ENCODE measurements at regions not wholly inside any gene's neighbourhood (a gene's known extent, or its start where the extent isn't known, plus 50 kb on each side); places are given as distances from the start of the nearest gene placed in this dataset.

DNA sequence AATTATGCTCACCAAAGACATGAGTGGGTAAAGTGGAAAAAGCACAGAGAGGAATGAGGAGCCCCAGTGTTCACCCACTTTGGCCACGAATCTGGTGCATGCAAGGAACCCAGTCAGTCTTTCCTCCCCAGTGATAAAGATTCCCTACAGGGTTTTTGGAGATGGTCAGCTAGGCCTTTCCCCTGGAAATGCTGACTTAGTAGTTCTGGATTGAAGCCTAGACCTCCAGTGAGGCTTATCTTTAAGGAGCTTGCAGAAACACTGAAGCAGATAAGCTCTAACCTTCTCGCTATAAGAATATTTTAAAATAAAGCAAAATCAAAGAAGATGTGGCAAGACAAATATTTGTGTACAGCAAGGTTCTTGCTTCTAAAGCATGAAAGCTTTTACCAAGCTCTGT lies 178.3 kb upstream of the CCDC68 start:
- POLR2A ChIA-PET: no interaction called here
- H3K4me3 Mint-ChIP-seq: no peak overlapping the region
- H3K36me3 Mint-ChIP-seq (ENCODE audit: low read depth): no peaks in the 10 kb centered on the region
- no peak overlapping the region for H3K27ac Mint-ChIP-seq
- H3K9me3 Mint-ChIP-seq: peaks cover 3% of the 10 kb centered on the region
- no peaks in the 10 kb centered on the region for H3K4me1 Mint-ChIP-seq
- H3K27me3 Mint-ChIP-seq: peaks cover 1% of the 10 kb centered on the region
- no peak for DNase-seq
- CTCF ChIA-PET: no interaction called here

DNA sequence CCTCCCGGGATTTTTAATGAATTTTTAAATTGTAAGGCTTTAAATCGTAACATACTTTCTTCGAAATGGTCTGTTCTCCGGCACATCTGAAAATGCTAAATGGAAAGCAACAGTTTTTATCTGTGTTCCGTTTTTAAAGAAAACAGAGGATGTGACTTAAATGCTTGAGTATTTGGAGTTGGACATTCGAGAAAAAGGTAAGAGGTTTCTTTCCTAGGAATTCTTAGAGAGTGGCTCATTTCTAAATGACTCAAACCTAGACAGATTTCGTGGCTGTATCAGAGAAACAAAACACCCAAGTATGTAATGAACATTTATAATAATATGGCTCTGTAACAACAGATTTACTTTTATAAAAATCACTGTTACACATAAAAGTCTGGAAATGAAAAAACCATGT lies 177.6 kb upstream of the CCDC68 start:
- ChIA-PET POLR2A (no interaction called here), CTCF (no interaction called here)
- DNase-seq: no peak
- Mint-ChIP-seq H3K27ac (no peak overlapping the region), H3K27me3 (peaks cover 1% of the 10 kb centered on the region), H3K4me1 (no peaks in the 10 kb centered on the region), H3K4me3 (no peak overlapping the region), H3K9me3 (no peaks in the 10 kb centered on the region), H3K36me3 (ENCODE audit: low read depth) (no peaks in the 10 kb centered on the region)

DNA sequence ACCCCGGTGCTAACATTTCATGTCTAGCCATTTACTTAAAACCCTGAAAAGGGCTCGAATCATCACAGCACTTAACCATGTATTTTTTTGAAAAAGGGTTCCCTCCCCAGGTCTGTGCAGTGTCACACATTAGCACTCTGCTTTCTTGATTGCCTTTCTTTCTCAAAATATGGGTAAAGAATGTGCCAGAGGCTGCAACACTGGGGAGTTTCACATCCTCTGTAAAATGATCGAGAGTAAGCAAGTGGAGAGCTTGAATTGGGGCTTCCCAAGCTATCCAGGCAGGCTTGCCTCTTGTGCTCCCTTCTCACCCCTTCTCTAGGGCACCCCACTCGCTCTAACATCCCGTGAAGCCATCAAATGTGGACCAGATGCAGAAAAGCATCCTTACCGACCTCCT lies 177.0 kb upstream of the CCDC68 start:
- Mint-ChIP-seq H3K4me1 (no peaks in the 10 kb centered on the region), H3K36me3 (ENCODE audit: low read depth) (no peaks in the 10 kb centered on the region), H3K27me3 (peaks cover 1% of the 10 kb centered on the region), H3K4me3 (no peak overlapping the region), H3K9me3 (no peaks in the 10 kb centered on the region), H3K27ac (no peak overlapping the region)
- no peak for DNase-seq
- ChIA-PET CTCF (no interaction called here), POLR2A (no interaction called here)

DNA sequence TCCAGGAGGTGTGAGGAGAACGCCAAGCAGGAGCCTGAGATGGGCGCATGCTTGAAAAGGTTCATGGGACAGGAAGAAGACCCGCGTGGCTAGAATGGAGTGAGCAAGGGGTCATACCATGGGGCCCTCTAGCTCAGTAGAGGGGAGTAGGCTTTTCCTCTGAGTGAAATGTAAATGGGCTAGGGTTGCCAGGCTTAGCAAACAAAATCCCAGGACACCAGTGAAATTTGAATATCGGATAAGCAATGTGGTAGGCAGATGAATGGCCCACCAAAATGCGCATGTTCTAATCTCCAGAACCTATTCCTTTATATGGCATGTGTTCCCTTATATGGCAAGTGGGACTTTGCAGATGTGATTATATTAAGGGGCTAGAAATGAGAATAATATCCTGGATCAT lies 174.1 kb upstream of the CCDC68 start:
- no peak overlapping the region for H3K4me3 Mint-ChIP-seq
- no peak for DNase-seq
- ChIA-PET POLR2A (no interaction called here), CTCF (no interaction called here)
- H3K9me3 Mint-ChIP-seq: no peaks in the 10 kb centered on the region
- no peak overlapping the region for H3K27ac Mint-ChIP-seq
- no peaks in the 10 kb centered on the region for H3K4me1 Mint-ChIP-seq
- H3K27me3 Mint-ChIP-seq: peaks cover 1% of the 10 kb centered on the region
- H3K36me3 Mint-ChIP-seq (ENCODE audit: low read depth): no peaks in the 10 kb centered on the region

DNA sequence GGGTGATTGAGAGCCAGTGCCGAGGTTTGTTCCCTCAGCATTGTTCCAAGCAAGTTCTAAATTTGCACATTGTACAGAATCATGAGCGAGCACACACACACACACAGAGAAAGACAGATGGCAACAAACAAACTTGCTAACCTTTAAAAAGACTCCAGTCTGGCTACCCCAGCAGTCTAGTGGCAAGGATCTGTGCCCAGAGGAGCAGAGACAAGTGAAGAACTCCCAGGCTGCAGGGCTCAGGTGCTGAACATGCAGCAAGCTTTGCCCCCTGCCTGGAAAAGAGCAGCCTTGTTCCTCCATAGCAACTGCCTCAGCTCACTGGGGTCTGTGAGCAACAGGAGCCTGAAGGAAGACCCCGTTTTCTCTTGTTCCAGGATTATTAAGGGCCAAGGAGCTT lies 169.2 kb upstream of the CCDC68 start:
- CTCF ChIA-PET: no interaction called here
- peaks cover 1% of the 10 kb centered on the region for H3K27me3 Mint-ChIP-seq
- H3K36me3 Mint-ChIP-seq (ENCODE audit: low read depth): no peaks in the 10 kb centered on the region
- H3K4me3 Mint-ChIP-seq: no peak overlapping the region
- no peak overlapping the region for H3K27ac Mint-ChIP-seq
- no peaks in the 10 kb centered on the region for H3K9me3 Mint-ChIP-seq
- DNase-seq: no peak
- POLR2A ChIA-PET: no interaction called here
- H3K4me1 Mint-ChIP-seq: no peaks in the 10 kb centered on the region

DNA sequence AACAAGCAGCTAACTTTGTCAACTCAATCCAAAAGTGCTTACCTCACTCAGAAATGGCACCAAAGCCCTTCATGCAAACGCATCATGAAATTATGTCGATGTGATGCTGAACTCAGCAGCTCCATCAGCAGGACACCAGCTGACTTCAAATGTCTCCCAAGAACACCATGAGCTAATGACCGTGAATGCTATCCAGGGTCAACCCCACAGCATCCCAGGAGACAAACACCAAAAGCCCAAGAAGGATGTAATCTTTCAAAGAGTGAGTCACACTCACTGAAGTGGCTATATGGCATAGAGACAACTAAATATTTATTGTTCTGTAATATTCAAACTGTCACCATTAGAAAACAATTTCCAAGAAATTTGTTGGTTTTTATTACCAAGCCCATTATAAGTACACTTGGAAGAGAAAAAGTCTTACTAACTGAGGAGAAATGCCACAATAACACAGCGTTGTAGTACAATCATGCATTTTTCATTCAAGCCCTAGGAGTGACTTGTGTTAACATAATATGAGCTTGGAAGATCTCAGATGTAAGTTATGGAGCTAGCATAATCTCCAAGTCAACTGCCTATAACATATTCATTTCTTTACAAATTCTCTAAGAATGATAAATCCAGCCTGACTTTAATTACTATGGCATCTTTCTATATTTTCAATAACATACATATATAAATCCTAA lies 165.0 kb upstream of the CCDC68 start:
- no peaks in the 10 kb centered on the region for H3K27me3 Mint-ChIP-seq
- no peaks in the 10 kb centered on the region for H3K9me3 Mint-ChIP-seq
- H3K4me1 Mint-ChIP-seq: no peaks in the 10 kb centered on the region
- H3K36me3 Mint-ChIP-seq (ENCODE audit: low read depth): no peaks in the 10 kb centered on the region
- no peak for DNase-seq
- CTCF ChIA-PET: no interaction called here
- POLR2A ChIA-PET: no interaction called here
- H3K27ac Mint-ChIP-seq: no peak overlapping the region
- no peak overlapping the region for H3K4me3 Mint-ChIP-seq

DNA sequence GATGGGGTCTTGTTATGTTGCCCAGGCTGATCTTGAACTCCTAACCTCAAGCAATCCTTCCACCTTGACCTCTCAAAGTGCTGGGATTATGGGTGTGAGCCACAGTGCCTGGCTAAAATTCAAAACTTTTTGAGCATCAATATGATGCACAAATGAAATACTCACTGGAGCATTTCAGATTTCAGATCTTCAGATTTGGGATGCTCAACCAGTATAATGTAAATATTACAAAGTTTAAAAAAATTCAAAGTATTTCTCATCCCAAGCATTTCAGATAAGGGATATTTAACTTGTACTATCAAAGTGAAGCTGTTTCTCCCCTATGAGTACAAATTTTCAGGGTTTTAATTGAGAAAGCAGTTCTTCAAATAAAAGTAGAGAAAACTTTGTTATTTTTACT lies 164.1 kb upstream of the CCDC68 start:
- no peak overlapping the region for H3K27ac Mint-ChIP-seq
- DNase-seq: no peak
- H3K36me3 Mint-ChIP-seq (ENCODE audit: low read depth): no peaks in the 10 kb centered on the region
- CTCF ChIA-PET: no interaction called here
- H3K9me3 Mint-ChIP-seq: no peaks in the 10 kb centered on the region
- POLR2A ChIA-PET: no interaction called here
- H3K4me3 Mint-ChIP-seq: no peak overlapping the region
- no peaks in the 10 kb centered on the region for H3K4me1 Mint-ChIP-seq
- no peaks in the 10 kb centered on the region for H3K27me3 Mint-ChIP-seq

DNA sequence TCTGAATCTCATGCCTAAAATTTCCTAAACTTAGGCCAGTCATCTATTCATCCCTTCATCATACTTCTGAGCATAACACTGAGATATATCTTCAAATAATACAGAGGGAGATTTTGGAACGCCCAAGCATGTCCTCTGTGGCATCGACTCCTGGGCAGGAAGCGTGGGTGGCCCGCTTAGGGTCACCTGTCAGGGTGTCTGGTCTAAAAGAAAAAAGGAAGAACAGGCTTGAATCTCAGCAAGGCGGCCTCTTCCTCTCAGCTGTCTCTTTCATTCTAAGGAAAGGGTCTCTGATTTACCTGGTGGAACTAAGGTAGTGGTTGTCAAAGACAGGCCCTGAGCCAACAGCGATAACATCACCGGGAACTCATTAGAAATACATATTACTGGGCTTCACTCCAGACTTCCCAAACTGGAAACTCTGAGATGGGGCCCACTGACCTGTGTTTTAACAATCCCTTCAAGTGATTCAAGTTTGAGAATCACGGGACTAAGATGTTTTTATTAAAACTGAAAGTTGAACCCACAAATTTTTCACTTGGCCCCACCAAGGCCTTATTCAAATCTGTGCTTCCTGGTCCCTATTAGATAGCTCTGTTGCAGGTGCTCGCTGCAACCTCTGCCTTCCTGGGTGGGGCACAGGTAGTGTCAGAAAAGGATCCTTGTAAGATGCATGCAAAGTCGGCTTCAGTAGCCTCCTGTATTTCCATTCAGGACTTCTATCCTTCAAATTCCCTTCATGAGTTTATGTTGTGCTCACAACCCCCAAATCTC lies 162.3 kb upstream of the CCDC68 start:
- Mint-ChIP-seq H3K36me3 (ENCODE audit: low read depth) (no peaks in the 10 kb centered on the region), H3K4me1 (no peaks in the 10 kb centered on the region), H3K27ac (no peak overlapping the region), H3K27me3 (no peaks in the 10 kb centered on the region), H3K4me3 (no peak overlapping the region), H3K9me3 (no peaks in the 10 kb centered on the region)
- ChIA-PET CTCF (no interaction called here), POLR2A (no interaction called here)
- DNase-seq: no peak

DNA sequence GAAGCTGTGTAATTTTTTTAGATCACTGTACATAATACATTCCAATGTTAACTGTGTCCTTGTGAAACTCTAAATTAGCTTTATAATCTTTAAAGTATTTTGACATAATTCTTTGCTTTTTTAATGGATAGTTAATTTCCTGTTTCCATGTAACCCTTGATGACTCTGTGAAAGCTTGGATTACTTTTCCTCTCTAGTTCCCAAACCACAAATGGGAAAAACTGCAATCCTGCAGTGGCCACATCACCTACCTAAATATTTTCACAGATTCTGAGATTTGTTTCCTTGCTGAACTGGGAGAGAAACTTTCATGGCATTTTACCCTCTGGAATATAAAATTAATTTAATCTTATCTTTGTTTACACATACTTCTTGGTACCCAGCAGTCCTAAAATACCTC lies 161.6 kb upstream of the CCDC68 start:
- H3K27me3 Mint-ChIP-seq: no peaks in the 10 kb centered on the region

DNA sequence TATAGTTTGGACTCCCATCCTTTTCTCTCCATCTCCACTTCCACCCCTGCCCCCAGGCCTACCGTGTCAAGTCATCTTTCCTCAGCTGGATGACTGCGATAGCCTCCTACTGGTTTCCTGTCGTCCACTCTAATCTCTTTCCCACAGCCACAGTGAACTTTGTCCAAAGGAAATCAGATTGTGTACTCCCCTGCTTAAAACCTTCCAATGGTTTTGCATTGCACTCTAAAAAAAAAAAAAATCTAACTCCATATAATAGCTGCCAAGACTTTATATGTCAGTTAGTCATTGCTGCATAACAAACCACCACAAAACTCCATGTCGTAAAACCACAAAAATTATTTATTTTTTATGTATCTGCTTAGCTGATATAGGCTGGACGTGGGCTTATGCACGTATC lies 160.2 kb upstream of the CCDC68 start:
- DNase-seq: no peak
- POLR2A ChIA-PET: no interaction called here
- Mint-ChIP-seq H3K4me1 (no peaks in the 10 kb centered on the region), H3K9me3 (no peaks in the 10 kb centered on the region), H3K27ac (no peak overlapping the region), H3K4me3 (no peak overlapping the region), H3K36me3 (ENCODE audit: low read depth) (no peaks in the 10 kb centered on the region), H3K27me3 (no peaks in the 10 kb centered on the region)
- CTCF ChIA-PET: interaction anchor here (0.7 kb wide), 1 partner anchor 105 kb away, joined by 3 read pairs; no protein-coding TSS in a partner anchor

More for the DNA sequence above, 161.6 kb upstream of the CCDC68 start:
- Mint-ChIP-seq H3K4me3 (no peak overlapping the region), H3K36me3 (ENCODE audit: low read depth) (no peaks in the 10 kb centered on the region), H3K27ac (no peak overlapping the region), H3K9me3 (no peaks in the 10 kb centered on the region), H3K4me1 (no peaks in the 10 kb centered on the region)
- no peak for DNase-seq
- CTCF ChIA-PET: no interaction called here
- POLR2A ChIA-PET: no interaction called here

DNA sequence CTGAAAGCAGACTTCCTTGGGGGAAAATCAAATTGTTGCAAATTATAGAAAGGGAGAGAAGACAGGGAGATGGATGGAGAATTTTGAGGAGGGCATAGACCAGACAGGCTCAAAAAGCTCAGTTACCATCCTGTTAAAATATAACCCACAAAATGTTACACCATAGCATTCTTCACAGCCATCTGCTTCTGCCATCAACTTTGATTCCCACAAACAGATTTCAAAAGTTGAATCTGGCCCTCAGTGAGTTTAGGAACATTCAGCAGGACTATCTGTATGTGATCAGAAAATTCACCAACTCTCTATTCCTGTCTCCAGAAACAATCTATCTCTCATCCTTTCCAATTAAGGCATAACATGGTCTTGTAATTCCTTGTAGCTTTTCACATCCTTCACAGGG lies 159.8 kb upstream of the CCDC68 start:
- Mint-ChIP-seq H3K9me3 (no peaks in the 10 kb centered on the region), H3K27me3 (no peaks in the 10 kb centered on the region), H3K4me1 (no peaks in the 10 kb centered on the region), H3K27ac (no peak overlapping the region), H3K4me3 (no peak overlapping the region), H3K36me3 (ENCODE audit: low read depth) (no peaks in the 10 kb centered on the region)
- ChIA-PET CTCF (interaction anchor here (0.7 kb wide), 1 partner anchor 104 kb away, joined by 3 read pairs; no protein-coding TSS in a partner anchor), POLR2A (no interaction called here)
- DNase-seq: no peak

DNA sequence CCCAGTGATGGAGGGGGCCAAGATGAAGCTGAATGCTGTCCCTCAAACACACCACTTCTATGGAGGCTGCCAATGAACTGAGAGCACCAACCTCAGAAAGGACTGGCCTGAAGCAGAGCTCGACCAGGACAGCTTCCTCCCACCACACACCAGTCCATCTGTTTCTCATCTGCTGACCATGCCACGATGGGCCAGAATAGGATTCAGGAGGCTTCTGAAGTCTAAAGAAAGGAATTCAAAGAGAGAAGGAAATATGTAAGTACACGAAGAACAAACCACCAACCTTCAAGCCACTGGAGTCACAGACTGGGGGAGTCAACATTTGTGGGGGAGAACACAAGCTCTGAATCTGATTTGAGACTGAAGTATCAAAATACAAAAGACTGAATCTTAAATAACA lies 157.6 kb upstream of the CCDC68 start:
- POLR2A ChIA-PET: no interaction called here
- H3K36me3 Mint-ChIP-seq (ENCODE audit: low read depth): no peaks in the 10 kb centered on the region
- H3K27ac Mint-ChIP-seq: no peak overlapping the region
- H3K4me3 Mint-ChIP-seq: no peak overlapping the region
- H3K9me3 Mint-ChIP-seq: no peaks in the 10 kb centered on the region
- H3K4me1 Mint-ChIP-seq: no peaks in the 10 kb centered on the region
- CTCF ChIA-PET: no interaction called here
- H3K27me3 Mint-ChIP-seq: no peaks in the 10 kb centered on the region
- DNase-seq: no peak

DNA sequence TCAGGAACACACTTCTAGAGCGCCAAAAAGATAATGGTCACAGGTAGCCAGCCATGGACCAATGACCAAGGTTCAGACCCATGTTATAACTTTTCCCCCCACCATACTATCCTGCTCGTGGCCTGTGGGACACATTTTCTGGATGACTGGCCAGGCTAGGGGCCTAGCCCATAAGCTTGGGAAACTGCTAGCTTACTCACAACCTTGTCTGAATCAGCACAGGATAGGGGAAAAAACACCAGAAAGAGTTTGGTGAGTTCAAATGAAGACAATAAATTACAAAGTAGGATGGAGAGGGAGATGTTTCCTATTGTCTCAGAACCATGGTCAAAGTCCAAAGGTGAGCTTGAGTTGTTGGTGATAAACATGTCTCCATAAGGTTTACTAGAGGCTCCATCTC lies 156.3 kb upstream of the CCDC68 start:
- Mint-ChIP-seq H3K36me3 (ENCODE audit: low read depth) (no peaks in the 10 kb centered on the region), H3K4me1 (no peaks in the 10 kb centered on the region), H3K27me3 (no peaks in the 10 kb centered on the region), H3K27ac (no peak overlapping the region), H3K9me3 (no peaks in the 10 kb centered on the region), H3K4me3 (no peak overlapping the region)
- ChIA-PET POLR2A (no interaction called here), CTCF (no interaction called here)
- DNase-seq: no peak

DNA sequence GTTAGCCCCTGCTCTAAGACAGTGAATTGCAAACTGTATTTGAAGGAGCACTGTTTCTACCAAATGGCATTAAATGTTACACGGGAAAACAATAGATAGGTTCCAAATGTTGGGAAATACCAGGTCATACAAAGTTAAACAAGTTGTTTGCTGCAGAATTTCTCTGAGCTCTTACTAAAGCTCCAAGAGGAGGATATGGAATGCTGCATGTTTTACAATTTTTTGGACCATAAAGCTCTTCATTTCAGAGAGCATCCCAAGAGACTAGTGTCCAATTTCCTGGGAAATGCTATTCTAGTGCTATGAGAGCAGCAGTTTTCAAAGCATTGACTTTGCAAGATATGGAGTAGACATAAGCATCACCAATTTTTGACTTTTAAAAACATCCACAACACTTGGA lies 155.6 kb upstream of the CCDC68 start:
- H3K27ac Mint-ChIP-seq: no peak overlapping the region
- peaks cover 1% of the 10 kb centered on the region for H3K4me1 Mint-ChIP-seq
- no peaks in the 10 kb centered on the region for H3K36me3 Mint-ChIP-seq (ENCODE audit: low read depth)
- no peak overlapping the region for H3K4me3 Mint-ChIP-seq
- CTCF ChIA-PET: no interaction called here
- no peak for DNase-seq
- POLR2A ChIA-PET: no interaction called here
- H3K9me3 Mint-ChIP-seq: no peaks in the 10 kb centered on the region
- no peaks in the 10 kb centered on the region for H3K27me3 Mint-ChIP-seq

Measured in activated CD4-positive, alpha-beta memory T cell treated with anti-CD3 and anti-CD28 coated beads, Interleukin-2, amount 10 ng/mL, durations not matched to agents 7 days and 5 days (primary cell).